B cell (primary cell): ENCODE measurements at regions not wholly inside any gene's neighbourhood (a gene's known extent, or its start where the extent isn't known, plus 50 kb on each side); places are given as distances from the start of the nearest gene placed in this dataset.

Experiments
- CTCF ChIP-seq: fragments of 200-600 bp; IDR thresholded peaks from one replicate; pipeline ENCODE4 v1.8.0; 2022; ENCODE audit warnings: antibody characterized with exemption, mild to moderate bottlenecking
- EZH2 ChIP-seq: IDR thresholded peaks from 2 replicates; pipeline ENCODE4 v1.6.1; 2012; ENCODE audit warnings: borderline replicate concordance, low read depth, mild to moderate bottlenecking, moderate library complexity, low read length; ENCODE audit not compliant: insufficient read depth, poor library complexity, severe bottlenecking

GRCh38 chr20:11352041-11352440, 565.7 kb upstream of the BTBD3 start:
- TF ChIP-seq CTCF (no peak), EZH2 (no peak)
